GM13976 (cell line): ENCODE measurements at regions not wholly inside any gene's neighbourhood (a gene's known extent, or its start where the extent isn't known, plus 50 kb on each side); places are given as distances from the start of the nearest gene placed in this dataset.

Experiments
- DNase-seq: peaks from one replicate; pipeline ENCODE4 v3.0.0; 2012; ENCODE audit warnings: low spot score
- CTCF ChIP-seq: IDR thresholded peaks from 2 replicates; pipeline ENCODE4 v1.5.1; 2012; ENCODE audit warnings: borderline replicate concordance, mild to moderate bottlenecking; ENCODE audit not compliant: insufficient read depth; ENCODE audit errors: extremely low read depth, missing control alignments, control extremely low read depth
- in situ Hi-C: fragments of 300-500 bp; cut with MboI; formaldehyde crosslinking; loops from one replicate; pipeline ENCODE4 v1.12.0; 2022; ENCODE audit warnings: low sequenced_read_pairs, mixed read lengths, inconsistent platforms; ENCODE audit not compliant: unreplicated experiment

- DNase-seq, result no peak
- in situ Hi-C loops, result no loop called here
- TF ChIP-seq CTCF, result no peak
Observed at GRCh38 chr5:4208996-4209395, 613.4 kb downstream of the IRX1 start.

- DNase-seq, result no peak
- in situ Hi-C loops, result no loop called here
- no peak for TF ChIP-seq CTCF
Observed at GRCh38 chr5:4212071-4212739, 616.6 kb downstream of the IRX1 start.

GRCh38 chr5:4212981-4213819 lies 617.6 kb downstream of the IRX1 start:
- TF ChIP-seq CTCF, result no peak
- in situ Hi-C loops, result no loop called here
- DNase-seq, result no peak

GRCh38 chr5:4215143-4215542 lies 619.5 kb downstream of the IRX1 start:
- in situ Hi-C loops, result no loop called here
- DNase-seq, result no peak
- no peak for TF ChIP-seq CTCF

- TF ChIP-seq CTCF, result no peak
- DNase-seq, result no peak
- in situ Hi-C loops, result no loop called here
Observed at GRCh38 chr5:4216142-4216541, 620.5 kb downstream of the IRX1 start.

GRCh38 chr5:4220016-4220415 lies 624.4 kb downstream of the IRX1 start:
- in situ Hi-C loops, result no loop called here
- no peak for DNase-seq
- TF ChIP-seq CTCF, result no peak

GRCh38 chr5:4221048-4221447 lies 625.4 kb downstream of the IRX1 start:
- DNase-seq, result no peak
- TF ChIP-seq CTCF, result no peak
- in situ Hi-C loops, result no loop called here
